HG02571 (cell line): ENCODE measurements at regions not wholly inside any gene's neighbourhood (a gene's known extent, or its start where the extent isn't known, plus 50 kb on each side); places are given as distances from the start of the nearest gene placed in this dataset.

Experiments used
- ATAC-seq: cut with Tn5 transposase; IDR thresholded peaks from one replicate; pipeline ENCODE4 v1.9.1; 2021; ENCODE audit warnings: mild to moderate bottlenecking, moderate library complexity; ENCODE audit not compliant: unreplicated experiment

DNA sequence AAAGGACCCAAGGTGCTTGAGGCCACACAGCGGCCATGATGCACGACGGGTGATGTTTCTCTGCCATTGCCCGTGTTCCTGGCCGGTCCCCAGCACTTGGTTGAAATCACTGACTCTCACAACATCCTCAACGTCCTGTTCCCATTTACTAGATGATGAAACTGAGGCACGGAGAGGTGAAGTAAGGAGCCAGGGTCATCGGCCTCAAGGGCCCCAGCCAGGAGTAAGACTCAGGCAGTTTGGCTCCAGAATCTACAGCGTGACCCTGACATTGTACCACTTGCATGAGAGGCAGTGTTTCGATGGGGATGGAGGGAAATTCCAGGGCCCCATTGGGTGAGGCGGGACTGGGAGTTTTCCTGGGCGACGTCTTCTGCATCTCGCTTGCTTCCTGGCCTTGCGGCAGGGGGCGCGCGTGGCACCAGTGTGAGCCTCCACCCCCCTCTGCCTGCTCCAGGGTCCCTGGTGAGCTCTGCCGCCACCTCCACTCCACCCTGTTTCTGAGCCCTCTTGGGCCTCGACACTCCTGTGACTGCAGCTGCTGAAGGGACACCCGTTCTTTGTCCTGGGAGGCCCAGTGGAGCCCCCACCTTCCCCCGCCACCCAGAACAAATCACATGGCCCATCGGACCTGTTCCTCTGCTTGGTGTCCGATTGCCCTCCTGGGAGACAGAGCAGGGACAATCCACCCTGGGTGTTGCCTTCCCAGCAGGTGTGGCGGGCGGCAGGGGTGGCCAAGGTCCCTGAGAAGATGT lies 133.0 kb upstream of the GSE1 start:
- no peak for ATAC-seq

DNA sequence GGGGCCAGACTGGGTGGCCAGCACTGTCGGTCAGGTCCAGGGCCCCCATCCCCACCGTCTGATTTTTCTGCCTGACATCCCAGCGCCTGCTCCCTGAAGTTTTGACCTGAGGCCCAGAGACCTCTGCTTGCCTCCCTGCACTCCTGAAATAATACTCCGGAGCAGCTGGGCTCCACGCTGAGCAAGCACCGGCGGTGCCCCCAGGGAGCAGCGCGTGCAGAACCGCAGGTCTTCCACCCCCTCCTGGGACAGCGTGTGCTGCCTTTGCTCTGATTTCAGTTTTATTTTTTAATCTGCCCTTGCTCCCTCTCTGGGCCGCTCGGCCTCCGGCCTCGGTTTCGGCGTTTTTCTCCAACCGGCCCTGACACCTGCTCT lies 132.4 kb upstream of the GSE1 start:
- no peak for ATAC-seq

DNA sequence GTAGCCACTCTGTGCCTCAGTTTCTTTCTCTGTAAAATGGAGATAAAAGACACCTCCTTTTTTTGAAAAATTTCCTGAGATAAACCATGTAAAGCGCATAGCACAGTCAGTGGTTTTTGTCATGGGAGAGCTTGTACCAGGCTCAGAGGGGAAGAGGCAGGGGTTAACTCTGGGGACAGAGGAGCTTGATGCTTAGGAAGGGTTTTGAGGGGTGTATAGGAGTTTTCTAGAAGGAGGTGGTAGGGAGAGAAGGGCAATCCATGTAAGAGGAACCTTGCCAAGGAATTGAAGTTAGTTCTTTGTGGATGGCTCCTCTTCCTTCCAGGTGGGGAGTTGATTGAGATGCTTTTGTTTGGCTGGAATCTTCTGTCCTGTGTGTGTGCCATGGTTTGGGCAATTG lies 131.9 kb upstream of the GSE1 start:
- ATAC-seq, result no peak

DNA sequence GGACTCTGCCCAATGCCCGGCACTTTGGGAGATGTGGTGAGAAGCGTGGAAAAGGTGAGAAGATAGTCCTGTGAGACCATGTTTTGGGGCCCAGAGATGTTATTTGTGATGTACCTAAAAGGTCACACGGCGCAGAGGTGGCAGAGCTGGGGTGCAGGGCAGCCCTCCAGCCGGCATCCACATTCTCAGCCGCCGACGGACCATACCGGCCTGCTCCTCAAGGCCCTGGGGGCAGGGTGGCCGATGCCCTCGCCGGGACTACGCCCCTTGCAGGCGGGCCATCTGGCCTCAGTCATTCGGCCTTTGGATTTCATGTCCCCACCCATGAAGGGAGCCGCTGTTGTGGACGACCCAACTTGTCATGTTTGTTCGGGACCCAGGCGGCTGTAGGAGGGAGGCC lies 131.4 kb upstream of the GSE1 start:
- no peak for ATAC-seq

DNA sequence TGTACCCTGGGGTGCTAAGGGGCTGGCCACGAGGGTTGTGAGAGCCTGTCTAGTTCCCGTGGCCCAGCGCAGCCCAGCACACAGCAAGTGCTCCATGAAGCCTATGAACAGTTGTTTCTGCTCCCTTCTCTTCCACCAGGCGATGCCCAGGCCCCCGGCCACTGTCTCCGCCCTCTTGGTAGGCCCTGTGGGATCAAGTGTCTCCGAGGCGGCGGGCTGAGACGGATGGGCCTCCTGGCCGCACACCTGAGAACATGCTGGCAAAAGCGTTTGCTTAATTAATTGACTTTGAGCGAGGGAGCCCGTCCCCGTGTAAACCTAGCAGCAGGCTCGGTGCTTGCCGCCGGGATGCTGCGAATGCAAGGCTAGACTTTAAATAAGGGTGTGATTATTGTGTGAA lies 129.7 kb upstream of the GSE1 start:
- ATAC-seq, result no peak

DNA sequence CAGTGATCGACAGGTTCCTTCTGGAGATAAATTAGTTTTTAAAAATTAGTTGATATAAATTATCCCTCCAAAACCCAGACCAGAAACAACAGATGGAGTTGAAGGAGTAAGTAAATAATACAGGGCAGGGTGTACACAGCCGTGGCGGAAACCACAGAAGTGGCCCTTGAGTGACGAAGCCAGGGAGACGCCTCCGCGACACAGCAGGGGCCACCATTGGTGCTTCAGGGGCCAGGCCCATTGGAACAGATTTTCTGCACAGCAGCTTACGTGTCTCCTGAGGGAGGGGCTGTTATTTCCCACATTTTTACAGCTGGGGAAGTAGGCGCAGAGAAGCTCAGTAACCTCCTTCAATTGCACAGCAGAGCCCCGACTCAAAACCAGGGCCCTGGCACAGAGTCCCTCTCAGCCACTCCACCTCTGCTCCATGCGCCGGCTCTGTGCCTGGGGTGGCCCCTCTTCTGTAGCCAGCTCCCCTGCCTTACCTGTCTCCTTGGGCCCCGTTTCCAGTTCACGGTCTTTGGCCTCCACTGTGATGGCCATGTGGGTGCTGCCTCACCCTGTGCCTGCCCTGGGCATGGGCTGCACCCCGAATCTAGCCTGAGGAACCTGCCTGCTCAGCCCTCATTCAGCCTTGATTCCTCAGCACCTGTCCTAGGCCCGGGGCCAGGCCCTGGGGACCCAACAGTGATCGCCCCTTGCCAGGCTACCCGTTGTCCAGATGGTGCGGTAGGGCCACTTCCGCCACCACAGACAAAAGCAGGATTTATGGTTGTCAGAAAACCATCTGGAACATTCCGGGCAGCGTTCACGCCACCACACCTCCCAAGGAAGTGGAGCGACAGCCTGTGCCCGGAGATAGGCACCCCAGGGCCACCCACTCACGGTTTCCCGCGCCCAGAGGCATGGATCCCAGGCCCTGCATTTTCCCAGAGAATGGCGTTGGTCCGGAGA lies 128.5 kb upstream of the GSE1 start:
- no peak for ATAC-seq

DNA sequence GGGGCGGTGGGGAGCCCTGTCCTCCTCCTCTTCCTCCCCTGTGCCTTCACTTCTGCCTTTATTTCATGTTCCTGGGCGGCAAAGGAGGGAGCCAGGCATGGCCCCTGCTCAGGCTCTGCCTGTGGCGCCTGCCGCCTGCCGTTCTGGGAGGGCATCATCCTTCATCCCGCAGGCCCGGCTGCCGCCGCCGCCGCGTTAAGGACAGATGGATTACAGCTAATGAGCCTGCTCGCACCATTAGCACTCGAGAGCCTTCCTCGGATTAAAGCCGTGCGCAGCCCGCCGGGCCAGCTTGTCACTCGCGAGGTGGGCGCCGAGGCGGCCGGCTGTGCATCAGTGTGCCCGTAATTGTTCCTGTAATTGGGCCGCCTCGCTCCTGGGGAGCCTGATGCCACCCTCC lies 127.7 kb upstream of the GSE1 start:
- no peak for ATAC-seq

DNA sequence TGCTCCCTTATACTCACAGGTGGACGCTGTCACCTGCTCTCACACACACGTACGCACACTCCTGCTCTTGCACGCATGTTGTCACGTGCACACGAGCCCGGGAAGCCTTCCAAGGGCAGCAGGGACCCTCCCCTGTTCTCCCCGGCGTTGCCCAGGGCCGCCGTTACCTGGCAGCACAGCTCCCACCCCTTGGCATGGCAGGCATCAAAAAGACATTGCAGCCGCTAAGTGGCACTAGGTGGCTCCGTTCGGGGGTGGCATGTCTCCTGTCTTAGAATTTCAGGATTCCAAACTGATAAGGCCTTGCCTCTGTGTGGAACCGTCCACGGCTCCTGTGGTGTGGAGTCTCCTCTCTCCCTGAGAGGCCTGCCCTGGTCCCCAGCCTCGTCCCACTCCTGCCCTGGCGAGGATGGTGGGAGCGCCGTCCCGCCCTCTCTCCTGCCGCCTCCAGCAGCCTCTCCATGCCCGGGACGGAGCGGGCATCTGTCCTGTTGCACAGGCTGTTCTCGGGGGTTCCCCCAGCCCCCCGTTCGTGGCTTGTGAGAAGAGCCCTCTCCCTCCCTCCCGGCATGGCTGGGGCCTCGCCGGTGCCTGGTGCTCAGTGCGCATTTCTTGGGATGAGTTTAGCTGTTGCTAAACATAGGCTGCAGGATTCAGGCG lies 126.7 kb upstream of the GSE1 start:
- ATAC-seq, result no peak

DNA sequence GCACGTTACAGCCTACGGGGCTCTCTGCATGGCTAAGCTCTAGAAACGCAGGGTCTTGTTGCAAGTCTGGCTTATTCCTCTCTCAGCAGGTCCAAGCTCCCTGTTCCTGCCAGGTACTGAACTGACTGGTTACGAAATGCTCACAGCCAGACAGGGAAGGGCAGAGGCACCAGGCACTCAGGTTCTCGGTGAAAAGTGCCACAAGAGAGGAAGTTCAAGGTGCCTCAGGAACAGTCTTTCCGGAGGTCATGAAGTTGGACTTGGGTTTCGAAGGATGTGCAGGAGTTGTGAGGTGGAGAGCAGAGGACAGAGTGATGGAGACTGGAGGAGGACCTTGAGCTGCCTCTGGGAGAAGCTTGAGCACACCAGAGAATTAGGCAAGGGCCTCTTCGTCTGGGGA lies 124.7 kb upstream of the GSE1 start:
- no peak for ATAC-seq

DNA sequence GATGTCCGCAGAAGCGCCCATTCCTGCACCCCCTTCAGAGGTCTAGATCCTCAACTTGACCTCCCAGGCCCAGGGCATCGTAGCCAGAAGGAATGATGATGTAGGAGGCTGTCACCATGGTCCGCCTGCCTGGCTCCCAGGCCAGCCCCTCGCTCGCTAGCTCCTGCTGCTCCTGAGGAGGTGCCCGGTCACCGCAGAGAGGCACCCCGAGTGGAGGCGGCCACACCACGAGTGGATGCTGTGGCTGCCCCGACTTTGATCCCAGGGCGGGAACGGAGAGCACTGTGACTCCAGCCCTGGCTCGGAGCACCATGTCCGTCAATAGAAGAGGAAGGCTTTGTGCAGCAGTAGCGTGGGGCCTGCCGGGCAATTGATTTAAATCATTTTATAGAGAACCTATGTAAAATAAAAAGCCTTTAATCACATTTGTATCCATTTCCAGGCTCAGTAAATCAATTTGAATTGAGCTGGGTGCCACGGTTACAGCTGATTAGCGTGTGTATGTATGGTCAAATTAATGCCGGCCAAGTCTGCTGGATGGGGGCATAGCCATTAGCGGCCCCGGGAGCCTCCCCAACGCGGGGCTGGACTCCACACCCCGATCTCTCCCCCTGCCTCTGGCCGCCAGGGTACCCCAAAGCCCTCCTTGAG lies 122.6 kb upstream of the GSE1 start:
- no peak for ATAC-seq

DNA sequence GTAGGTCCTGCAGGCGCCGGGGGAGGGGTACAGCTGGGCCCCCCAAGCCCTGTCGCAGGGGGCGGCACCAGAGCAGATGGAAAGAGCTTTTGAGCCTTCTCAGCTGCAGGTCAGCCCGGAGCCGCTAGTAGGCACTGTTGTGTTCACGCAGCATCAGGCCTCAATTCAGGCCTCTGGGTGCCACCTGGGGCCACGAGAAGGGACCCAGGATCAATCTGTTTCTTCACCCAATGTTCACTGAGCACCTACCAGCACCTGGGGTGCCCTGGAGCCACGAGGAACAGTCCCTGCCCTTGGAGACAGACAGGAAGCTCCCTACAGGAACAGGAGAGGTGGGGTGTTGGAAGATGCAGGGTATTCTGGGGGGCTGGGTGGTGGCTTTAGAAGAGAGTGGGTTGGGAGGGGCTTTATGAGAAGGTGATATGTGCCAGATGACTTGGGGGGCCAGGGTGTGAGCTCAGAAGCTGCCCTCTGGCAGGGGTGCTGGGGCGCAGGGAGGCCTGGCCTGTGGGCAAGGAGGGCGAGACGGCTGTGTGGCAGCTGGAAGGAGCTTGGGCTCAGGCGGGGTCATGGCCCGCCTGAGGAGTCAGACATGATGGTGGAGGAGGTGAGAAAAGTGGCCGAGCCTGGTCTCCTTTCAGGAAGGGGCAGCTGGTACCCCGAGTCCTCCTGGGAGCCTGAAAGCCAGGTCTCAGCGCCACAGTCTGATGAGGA lies 121.9 kb upstream of the GSE1 start:
- no peak for ATAC-seq

DNA sequence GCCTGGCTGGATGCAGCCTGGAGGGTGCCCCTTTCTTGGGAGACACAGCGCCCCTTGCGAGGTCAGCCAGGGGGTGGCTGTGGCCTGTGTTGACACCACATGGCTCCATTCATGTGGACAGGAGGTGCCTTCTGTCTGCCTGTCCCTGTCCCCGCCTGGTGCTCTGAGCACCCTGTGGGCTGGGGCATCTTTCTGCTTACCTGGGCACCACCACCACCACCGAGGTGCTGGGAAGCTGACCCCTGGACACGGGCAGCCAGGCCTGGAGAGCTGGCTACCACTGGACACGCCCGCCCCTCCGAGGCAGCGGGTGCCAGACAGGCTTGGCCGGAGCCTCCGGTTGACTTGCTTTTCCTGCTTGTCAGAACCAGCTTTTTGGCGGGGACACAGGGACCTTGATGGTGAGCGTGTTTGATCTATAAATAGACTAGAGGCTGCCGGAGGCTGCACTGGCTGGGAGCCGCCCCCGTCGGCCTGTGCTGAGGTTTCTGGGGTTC lies 121.3 kb upstream of the GSE1 start:
- no peak for ATAC-seq

DNA sequence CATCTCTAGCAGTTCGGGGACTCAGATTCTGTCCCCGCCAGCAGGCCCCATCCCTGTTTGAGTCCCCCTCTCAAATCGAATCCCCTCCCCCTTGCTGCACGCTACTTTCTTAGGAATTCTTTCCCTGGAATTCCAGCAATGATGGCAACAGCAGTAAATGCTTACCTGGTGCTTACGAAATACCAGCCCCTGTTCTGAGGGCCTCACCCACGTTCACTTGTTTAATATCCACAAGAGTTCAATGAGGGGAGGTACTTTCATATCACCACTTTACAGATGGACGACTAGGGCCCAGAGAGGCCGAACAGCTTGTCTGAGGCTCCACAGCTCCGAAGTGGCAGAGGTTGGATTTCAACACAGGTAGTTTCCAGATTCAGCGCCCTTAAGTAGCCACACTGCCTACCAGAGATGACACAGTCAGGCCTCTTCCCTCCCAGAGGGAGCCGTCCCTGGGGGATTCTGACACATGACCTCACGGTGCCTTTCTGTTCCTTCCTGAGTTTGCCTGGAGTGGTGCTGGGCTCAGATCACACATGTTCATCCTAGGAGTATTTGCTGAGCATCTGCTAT lies 120.7 kb upstream of the GSE1 start:
- ATAC-seq, result no peak

DNA sequence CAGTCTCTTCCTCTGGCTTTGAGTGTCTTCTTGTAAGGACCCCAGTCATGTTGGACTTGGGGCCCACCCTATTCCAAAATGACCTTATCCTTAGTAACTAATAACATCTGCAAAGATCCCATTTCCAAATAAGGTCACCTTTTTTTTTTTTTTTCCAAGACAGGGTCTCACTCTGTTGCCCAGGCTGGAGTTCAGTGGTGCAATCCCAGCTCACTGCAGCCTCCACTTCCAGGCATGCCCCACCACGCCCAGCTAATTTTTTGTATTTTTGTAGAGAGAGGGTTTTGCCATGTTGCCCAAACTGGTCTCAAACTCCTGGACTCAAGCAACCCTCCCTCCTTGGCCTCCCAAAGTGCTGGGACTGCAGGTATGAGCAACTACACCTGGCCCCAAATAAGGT lies 118.8 kb upstream of the GSE1 start:
- no peak for ATAC-seq

DNA sequence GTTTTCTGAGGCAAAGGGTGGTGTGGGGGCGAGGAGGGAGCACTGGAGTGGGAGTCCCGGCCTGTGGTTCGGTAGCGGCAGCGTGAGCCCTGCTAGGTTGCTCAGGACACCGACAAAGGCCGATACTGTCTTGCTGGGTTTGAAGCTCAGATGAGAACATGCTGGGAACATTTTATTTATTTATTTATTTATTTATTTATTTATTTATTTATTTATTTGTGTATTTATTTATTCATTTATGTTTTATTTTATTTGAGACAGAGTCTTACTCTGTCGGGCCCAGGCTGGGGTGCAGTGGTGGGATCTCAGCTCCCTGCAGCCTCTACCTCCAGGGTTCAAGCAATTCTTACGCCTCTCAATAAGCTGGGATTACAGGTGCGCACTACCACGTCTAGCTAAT lies 117.9 kb upstream of the GSE1 start:
- ATAC-seq, result no peak

DNA sequence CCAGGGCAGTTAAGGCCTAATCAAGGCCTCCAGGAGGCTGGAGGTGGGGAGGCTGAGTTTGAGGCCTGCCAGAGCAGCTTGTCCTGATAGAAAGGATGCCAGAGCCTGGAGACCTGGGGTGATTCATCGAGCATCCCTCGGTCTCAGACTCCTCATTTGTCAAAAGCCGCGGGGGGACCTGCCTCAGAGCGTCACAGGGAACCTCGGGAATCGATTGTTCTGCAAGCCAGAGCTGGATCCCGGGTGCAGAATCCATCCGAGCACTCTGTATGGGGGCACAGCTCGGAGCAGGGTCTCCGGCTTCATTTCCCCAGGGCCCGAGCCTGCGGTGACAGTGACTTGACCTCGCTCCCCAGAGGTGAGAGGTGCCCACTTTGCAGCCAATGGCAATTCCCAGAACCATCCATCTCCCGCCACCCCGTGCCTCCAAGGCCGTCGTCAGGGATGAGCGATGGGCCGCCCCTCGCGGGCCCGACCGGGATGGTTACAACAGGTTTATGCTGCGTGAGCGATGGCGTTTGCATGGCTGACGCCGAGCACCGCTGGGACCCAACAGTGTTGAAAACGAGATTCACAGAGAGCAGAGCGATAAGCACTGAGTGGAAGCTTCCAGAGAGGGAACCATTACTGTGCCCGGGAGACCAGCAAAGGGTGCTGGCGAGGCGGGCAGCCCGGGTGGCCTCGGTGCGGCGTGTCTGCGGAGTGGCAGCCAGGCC lies 117.1 kb upstream of the GSE1 start:
- ATAC-seq, result no peak

DNA sequence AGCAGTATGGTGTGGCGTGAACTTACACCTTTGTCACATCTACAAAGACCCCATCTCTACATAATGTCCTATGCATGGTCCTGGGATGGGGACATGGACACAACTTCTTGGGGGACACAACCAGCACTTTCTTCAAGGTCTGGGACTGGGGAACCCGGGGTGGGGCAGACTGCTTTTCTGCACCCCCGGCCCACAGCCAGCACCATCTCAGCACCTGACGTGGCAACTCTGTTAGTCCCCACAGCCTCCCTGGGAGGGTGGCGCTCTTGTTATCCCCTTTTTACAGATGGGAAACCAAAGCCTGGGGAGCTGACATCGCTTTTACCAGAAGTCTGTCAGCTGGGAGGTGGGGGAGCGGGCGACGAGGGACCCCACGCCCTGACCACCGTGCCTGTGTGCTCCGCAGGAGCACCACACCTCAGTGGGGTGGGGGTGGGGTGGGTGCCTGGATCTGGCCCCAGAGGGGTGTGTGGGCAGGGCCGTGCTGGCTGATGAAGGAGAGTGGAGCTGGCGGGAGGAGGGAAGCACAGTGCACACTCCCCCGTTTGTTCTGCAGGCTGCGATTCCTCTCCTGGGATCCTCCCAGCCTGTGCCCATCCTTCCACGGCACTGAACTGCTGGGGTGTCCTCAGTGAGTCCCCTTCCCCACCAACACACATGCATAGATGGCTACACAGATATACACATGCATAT lies 115.4 kb upstream of the GSE1 start:
- ATAC-seq, result no peak

DNA sequence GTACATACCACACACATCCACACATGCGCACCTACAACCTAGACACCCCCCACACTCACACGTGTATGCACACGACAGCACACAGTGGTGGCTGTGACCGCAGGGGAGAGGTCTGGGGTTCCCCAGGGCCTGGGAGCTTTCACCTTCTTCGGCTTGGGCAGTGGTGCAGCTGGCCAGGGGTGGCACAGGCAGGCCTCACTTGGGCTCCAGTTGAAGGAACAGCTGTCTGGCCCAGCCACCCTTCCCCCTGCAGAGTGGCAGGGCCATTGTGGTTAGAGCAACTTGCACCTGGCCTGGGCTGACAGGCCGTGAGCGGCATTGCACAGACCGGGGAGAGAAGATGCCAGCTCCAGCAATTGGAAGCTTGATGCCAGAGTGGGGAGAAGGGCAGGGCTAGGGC lies 114.5 kb upstream of the GSE1 start:
- ATAC-seq, result no peak

DNA sequence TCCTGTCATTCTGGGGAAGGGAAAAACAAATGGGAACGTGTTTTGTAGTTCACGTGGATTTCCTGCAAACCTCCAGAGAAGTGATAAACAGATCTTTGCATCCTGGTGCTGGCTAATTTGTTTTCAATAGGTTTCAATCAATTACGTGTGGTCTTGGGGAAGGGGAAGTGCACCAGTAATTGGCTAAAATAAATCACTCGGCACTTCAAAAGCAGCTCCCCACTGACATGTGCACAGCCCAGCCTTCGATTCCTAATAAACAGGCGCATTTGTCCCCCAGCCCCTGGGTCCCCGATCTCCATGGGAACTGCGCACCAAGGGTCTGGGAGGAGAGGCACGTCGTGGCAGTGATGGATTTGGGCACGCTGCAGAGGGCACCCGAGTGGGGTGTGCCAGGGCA lies 112.9 kb upstream of the GSE1 start:
- ATAC-seq, result no peak
